HCT116 (cell line): ENCODE measurements at regions not wholly inside any gene's neighbourhood (a gene's known extent, or its start where the extent isn't known, plus 50 kb on each side); places are given as distances from the start of the nearest gene placed in this dataset.
"Not testable (repeated sequence)": the region's sequence is repeated elsewhere in the genome, so short reads cannot be mapped to it uniquely, and the experiment has no call there.

ENCODE experiments used
- ATF3 ChIP-seq: IDR thresholded peaks from 2 replicates; pipeline ENCODE4 v1.6.1; 2012
- POLR2AphosphoS5 ChIP-seq: IDR thresholded peaks from 2 replicates; pipeline ENCODE4 v1.6.1; 2011; ENCODE audit warnings: mild to moderate bottlenecking, low read depth, low read length, moderate library complexity
- SP1 ChIP-seq: IDR thresholded peaks from 2 replicates; pipeline ENCODE4 v1.6.1; 2012; ENCODE audit warnings: low read depth

GRCh38 chr14:19088632-19089031, 121.4 kb downstream of the POTEM start:
- TF ChIP-seq ATF3, SP1, POLR2AphosphoS5: not testable (repeated sequence)
